PC-3 (cell line): ENCODE measurements at regions not wholly inside any gene's neighbourhood (a gene's known extent, or its start where the extent isn't known, plus 50 kb on each side); places are given as distances from the start of the nearest gene placed in this dataset.

Experiments
- CTCF ChIP-seq: fragments of 300-600 bp; sonication (generic); conservative IDR thresholded peaks from 2 replicates; pipeline ENCODE4 v1.5.1; 2017; ENCODE audit warnings: antibody characterized with exemption, low read depth, mild to moderate bottlenecking, low read length
- EZH2 ChIP-seq: fragments of 300-600 bp; sonication (generic); IDR thresholded peaks from one replicate; pipeline ENCODE4 v1.6.1; 2017; ENCODE audit warnings: antibody characterized with exemption, mild to moderate bottlenecking, low read length; ENCODE audit not compliant: unreplicated experiment
- EZH2phosphoT487 ChIP-seq: fragments of 300-600 bp; sonication (generic); IDR thresholded peaks from 2 replicates; pipeline ENCODE4 v1.6.1; 2018; ENCODE audit warnings: mild to moderate bottlenecking, antibody characterized with exemption, low read length, borderline replicate concordance

GRCh38 chr11:116070520-116070919 is 566.3 kb upstream of the CADM1 start:
- TF ChIP-seq CTCF (no peak), EZH2 (no peak), EZH2phosphoT487 (no peak)
